PC-9 (cell line): ENCODE measurements at regions not wholly inside any gene's neighbourhood (a gene's known extent, or its start where the extent isn't known, plus 50 kb on each side); places are given as distances from the start of the nearest gene placed in this dataset.
"Not testable (repeated sequence)": the region's sequence is repeated elsewhere in the genome, so short reads cannot be mapped to it uniquely, and the experiment has no call there.

Source experiments
- BruUV-seq: library from RNA; stranded (reverse); fragments of 400-500 nt; replicated peaks from 2 replicates; lab custom pipeline; 2021; lab: Mats Ljungman, UMichigan
- CTCF ChIA-PET: fragments of 300-600 bp; sonication (Branson Sonifier 250); formaldehyde crosslinking; loops from one replicate; lab custom pipeline; 2022; ENCODE audit warnings: antibody characterized with exemption; lab: Charles Lee
- POLR2A ChIA-PET: fragments of 300-600 bp; sonication (Branson Sonifier 250); formaldehyde crosslinking; loops from one replicate; lab custom pipeline; 2022; ENCODE audit warnings: antibody characterized with exemption; ENCODE audit not compliant: unreplicated experiment; lab: Charles Lee
- DNase-seq, 2 experiments: peaks; one replicate each; pipeline versions ENCODE4 v3.0.0 to v3.0.0-alpha.2; 2015 to 2022; ENCODE audit warnings: mixed read lengths in 1 of 2
- H2AFZ ChIP-seq: fragments of 200-600 bp; sonication (generic); 2 replicates; pipeline ENCODE4 v1.8.1; 2017; ENCODE audit warnings: antibody characterized with exemption
- H3F3A ChIP-seq: fragments of 200-600 bp; sonication (generic); 2 replicates; pipeline ENCODE4 v1.8.1; 2017; ENCODE audit warnings: antibody characterized with exemption, mild to moderate bottlenecking, low read depth; ENCODE audit not compliant: insufficient read depth
- H3K27ac ChIP-seq: fragments of 200-600 bp; sonication (generic); 2 replicates; pipeline ENCODE4 v1.6.1; 2016; ENCODE audit warnings: mixed run types
- H3K27me3 ChIP-seq: fragments of 200-600 bp; sonication (generic); 2 replicates; pipeline ENCODE4 v1.6.1; 2016; ENCODE audit warnings: low read depth, mixed run types; ENCODE audit not compliant: insufficient read depth
- H3K36me3 ChIP-seq: fragments of 200-600 bp; sonication (generic); 2 replicates; pipeline ENCODE4 v1.6.1; 2016; ENCODE audit warnings: low read depth, mixed run types
- H3K4me1 ChIP-seq: fragments of 200-600 bp; sonication (generic); replicated peaks from 2 replicates; pipeline ENCODE4 v1.6.1; 2016; ENCODE audit warnings: mixed run types; ENCODE audit not compliant: insufficient read depth
- H3K4me2 ChIP-seq: fragments of 200-600 bp; sonication (generic); 2 replicates; pipeline ENCODE4 v1.6.1; 2017; ENCODE audit warnings: mixed run types
- H3K4me3 ChIP-seq: fragments of 200-600 bp; sonication (generic); 2 replicates; pipeline ENCODE4 v1.6.1; 2016; ENCODE audit warnings: mixed run types
- H3K79me2 ChIP-seq: fragments of 200-600 bp; sonication (generic); 2 replicates; pipeline ENCODE4 v1.6.1; 2017; ENCODE audit warnings: low read depth, mixed run types
- H3K9me2 ChIP-seq: fragments of 200-600 bp; sonication (generic); 2 replicates; pipeline ENCODE4 v1.8.1; 2017; ENCODE audit warnings: mild to moderate bottlenecking; ENCODE audit not compliant: insufficient read depth
- H3K9me3 ChIP-seq: fragments of 200-600 bp; sonication (generic); 2 replicates; pipeline ENCODE4 v1.8.1; 2016; ENCODE audit warnings: low read depth; ENCODE audit not compliant: insufficient read depth
- H4K20me1 ChIP-seq: fragments of 200-600 bp; sonication (generic); 2 replicates; pipeline ENCODE4 v1.8.1; 2017; ENCODE audit not compliant: insufficient read depth
- EZH2 ChIP-seq: fragments of 200-600 bp; sonication (generic); IDR thresholded peaks from 2 replicates; pipeline ENCODE4 v1.8.0; 2017; ENCODE audit warnings: antibody characterized with exemption, low read depth
- intact Hi-C: fragments of 100-400 bp; cut with micrococcal nuclease; formaldehyde crosslinking; loops from one replicate; pipeline ENCODE4 v1.10.0; 2022; ENCODE audit not compliant: unreplicated experiment
- TF ChIP-seq, protein P1 (sequence below): fragments of 200-600 bp; sonication (generic); conservative IDR thresholded peaks from 2 replicates; pipeline ENCODE4 v1.6.1; 2017; ENCODE audit warnings: mixed run types, antibody characterized with exemption, mild to moderate bottlenecking, moderate library complexity

- Histone ChIP-seq H3K4me3 (no peak overlapping the region), H3K4me2 (no peak overlapping the region), H3K36me3 (no peaks in the 10 kb centered on the region), H3F3A (no peaks in the 10 kb centered on the region), H3K27ac (no peak overlapping the region), H3K79me2 (no peaks in the 10 kb centered on the region), H4K20me1 (no peaks in the 10 kb centered on the region), H3K9me2 (peaks cover 7% of the 10 kb centered on the region; the same call in 1 of the 2 replicates), H3K4me1 (peaks cover 7% of the 10 kb centered on the region; the same call in 1 of the 2 replicates), H2AFZ (no peak overlapping the region), H3K27me3 (no peaks in the 10 kb centered on the region), H3K9me3 (no peaks in the 10 kb centered on the region)
- ChIA-PET CTCF (no interaction called here), POLR2A (no interaction called here)
- DNase-seq, result no peak
- intact Hi-C loops, result no loop called here
- BruUV-seq, result no TSS peak
- TF ChIP-seq, protein P1, sequence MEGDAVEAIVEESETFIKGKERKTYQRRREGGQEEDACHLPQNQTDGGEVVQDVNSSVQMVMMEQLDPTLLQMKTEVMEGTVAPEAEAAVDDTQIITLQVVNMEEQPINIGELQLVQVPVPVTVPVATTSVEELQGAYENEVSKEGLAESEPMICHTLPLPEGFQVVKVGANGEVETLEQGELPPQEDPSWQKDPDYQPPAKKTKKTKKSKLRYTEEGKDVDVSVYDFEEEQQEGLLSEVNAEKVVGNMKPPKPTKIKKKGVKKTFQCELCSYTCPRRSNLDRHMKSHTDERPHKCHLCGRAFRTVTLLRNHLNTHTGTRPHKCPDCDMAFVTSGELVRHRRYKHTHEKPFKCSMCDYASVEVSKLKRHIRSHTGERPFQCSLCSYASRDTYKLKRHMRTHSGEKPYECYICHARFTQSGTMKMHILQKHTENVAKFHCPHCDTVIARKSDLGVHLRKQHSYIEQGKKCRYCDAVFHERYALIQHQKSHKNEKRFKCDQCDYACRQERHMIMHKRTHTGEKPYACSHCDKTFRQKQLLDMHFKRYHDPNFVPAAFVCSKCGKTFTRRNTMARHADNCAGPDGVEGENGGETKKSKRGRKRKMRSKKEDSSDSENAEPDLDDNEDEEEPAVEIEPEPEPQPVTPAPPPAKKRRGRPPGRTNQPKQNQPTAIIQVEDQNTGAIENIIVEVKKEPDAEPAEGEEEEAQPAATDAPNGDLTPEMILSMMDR, result no peak
- no peak for TF ChIP-seq EZH2
Measured at GRCh38 chr11:38646382-38646781, 2048.3 kb upstream of the RAG2 start.

GRCh38 chr11:38640854-38641253 is 2042.8 kb upstream of the RAG2 start:
- H3K4me1 ChIP-seq, result no peaks in the 10 kb centered on the region
- H3F3A ChIP-seq, result no peaks in the 10 kb centered on the region
- H4K20me1 ChIP-seq, result no peaks in the 10 kb centered on the region
- TF ChIP-seq, protein P1, result no peak
- no peak for TF ChIP-seq EZH2
- BruUV-seq, result no TSS peak
- 0 out of 2 replicates have a peak, but pooled peaks cover 7% of the 10 kb centered on the region for H3K9me2 ChIP-seq
- H3K36me3 ChIP-seq, result no peaks in the 10 kb centered on the region
- H3K27me3 ChIP-seq, result no peaks in the 10 kb centered on the region
- H3K79me2 ChIP-seq, result no peaks in the 10 kb centered on the region
- no peak for DNase-seq
- no peak overlapping the region for H3K4me2 ChIP-seq
- H3K27ac ChIP-seq, result no peak overlapping the region
- ChIA-PET CTCF (no interaction called here), POLR2A (no interaction called here)
- intact Hi-C loops, result no loop called here
- no peak overlapping the region for H2AFZ ChIP-seq
- no peaks in the 10 kb centered on the region; the same call in 1 of the 2 replicates for H3K9me3 ChIP-seq
- no peak overlapping the region for H3K4me3 ChIP-seq

GRCh38 chr11:38612701-38613100 is 2014.7 kb upstream of the RAG2 start:
- H2AFZ ChIP-seq, result no peak overlapping the region
- no peaks in the 10 kb centered on the region for H3K27me3 ChIP-seq
- ChIA-PET POLR2A (no interaction called here), CTCF (no interaction called here)
- H3K4me3 ChIP-seq, result no peak overlapping the region
- 0 out of 2 replicates have a peak, but pooled peaks cover 4% of the 10 kb centered on the region for H3K9me2 ChIP-seq
- no peaks in the 10 kb centered on the region for H3K9me3 ChIP-seq
- H3K4me1 ChIP-seq, result no peaks in the 10 kb centered on the region
- H3K27ac ChIP-seq, result no peak overlapping the region
- intact Hi-C loops, result no loop called here
- no peaks in the 10 kb centered on the region for H3K36me3 ChIP-seq
- TF ChIP-seq EZH2, result no peak
- TF ChIP-seq, protein P1, result no peak
- BruUV-seq, result no TSS peak
- no peak overlapping the region for H3K4me2 ChIP-seq
- H4K20me1 ChIP-seq, result no peaks in the 10 kb centered on the region
- H3F3A ChIP-seq, result no peaks in the 10 kb centered on the region; the same call in 1 of the 2 replicates
- no peak for DNase-seq
- H3K79me2 ChIP-seq, result no peaks in the 10 kb centered on the region

GRCh38 chr11:38601371-38601770 is 2003.3 kb upstream of the RAG2 start:
- H3K4me3 ChIP-seq, CTCF ChIA-PET, H3K4me1 ChIP-seq, BruUV-seq, H3K27me3 ChIP-seq, H3K36me3 ChIP-seq, H3K27ac ChIP-seq, H4K20me1 ChIP-seq, H3F3A ChIP-seq, DNase-seq, POLR2A ChIA-PET, H3K4me2 ChIP-seq, H2AFZ ChIP-seq, intact Hi-C loops, H3K79me2 ChIP-seq, H3K9me2 ChIP-seq, H3K9me3 ChIP-seq: not testable (repeated sequence)
